ENCODE measurements at regions not wholly inside any gene's neighbourhood (a gene's known extent, or its start where the extent isn't known, plus 50 kb on each side); places are given as distances from the start of the nearest gene placed in this dataset.

DNA sequence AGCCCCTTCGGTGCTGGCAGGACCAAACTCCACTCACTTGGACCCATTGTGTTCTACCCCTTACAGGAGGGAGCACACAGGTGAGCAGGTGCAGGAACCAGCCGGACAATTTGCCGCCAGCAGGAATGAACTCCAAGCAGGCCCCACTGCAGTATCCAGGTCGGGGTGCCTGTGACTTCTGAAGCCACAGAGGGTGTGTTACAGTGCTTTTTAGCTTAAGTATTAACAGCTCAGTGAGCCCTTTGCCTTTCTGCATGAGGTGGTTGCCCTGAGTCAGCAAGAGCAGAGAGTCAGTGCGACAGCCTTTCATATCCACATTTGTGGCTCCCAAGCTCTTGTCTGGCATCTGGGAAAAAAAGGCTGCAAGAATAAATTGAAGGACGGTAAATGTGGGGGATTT lies 366.6 kb upstream of the LRRC4C start:
- Histone ChIP-seq H3K27ac (ENCODE audit: low read length) (no peak overlapping the region), H3K36me3 (ENCODE audit: control insufficient read depth, insufficient read depth, low read length) (no peaks in the 10 kb centered on the region), H3K9me3 (ENCODE audit: control insufficient read depth, insufficient read depth, low read length) (peaks cover 6% of the 10 kb centered on the region), H3K27me3 (ENCODE audit: control insufficient read depth, insufficient read depth, low read length) (no peaks in the 10 kb centered on the region), H3K4me3 (ENCODE audit: low read length) (no peak overlapping the region), H3K4me1 (ENCODE audit: control insufficient read depth, insufficient read depth, low read length) (no peaks in the 10 kb centered on the region)
- WGBS (ENCODE audit: insufficient coverage): 80% methylated on average over 6 of the region's 6 CpGs
- intact Hi-C loops (cut with micrococcal nuclease): no loop called here
- peaks cover 8% of the 10 kb centered on the region for H3K36me3 Mint-ChIP-seq
- TF ChIP-seq, protein P1, sequence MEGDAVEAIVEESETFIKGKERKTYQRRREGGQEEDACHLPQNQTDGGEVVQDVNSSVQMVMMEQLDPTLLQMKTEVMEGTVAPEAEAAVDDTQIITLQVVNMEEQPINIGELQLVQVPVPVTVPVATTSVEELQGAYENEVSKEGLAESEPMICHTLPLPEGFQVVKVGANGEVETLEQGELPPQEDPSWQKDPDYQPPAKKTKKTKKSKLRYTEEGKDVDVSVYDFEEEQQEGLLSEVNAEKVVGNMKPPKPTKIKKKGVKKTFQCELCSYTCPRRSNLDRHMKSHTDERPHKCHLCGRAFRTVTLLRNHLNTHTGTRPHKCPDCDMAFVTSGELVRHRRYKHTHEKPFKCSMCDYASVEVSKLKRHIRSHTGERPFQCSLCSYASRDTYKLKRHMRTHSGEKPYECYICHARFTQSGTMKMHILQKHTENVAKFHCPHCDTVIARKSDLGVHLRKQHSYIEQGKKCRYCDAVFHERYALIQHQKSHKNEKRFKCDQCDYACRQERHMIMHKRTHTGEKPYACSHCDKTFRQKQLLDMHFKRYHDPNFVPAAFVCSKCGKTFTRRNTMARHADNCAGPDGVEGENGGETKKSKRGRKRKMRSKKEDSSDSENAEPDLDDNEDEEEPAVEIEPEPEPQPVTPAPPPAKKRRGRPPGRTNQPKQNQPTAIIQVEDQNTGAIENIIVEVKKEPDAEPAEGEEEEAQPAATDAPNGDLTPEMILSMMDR (IDR thresholded peaks at IDR 0.05): no peak
- DNase-seq: no peak
- no peak for ATAC-seq
- no peaks in the 10 kb centered on the region for H3K4me1 Mint-ChIP-seq
- H3K9me3 Mint-ChIP-seq: peaks cover 18 to 21% of the 10 kb centered on the region in 2 donors
- H3K27ac Mint-ChIP-seq: no peak overlapping the region
- H3K27me3 Mint-ChIP-seq (ENCODE audit: low read depth in 2 of 2): no peaks in the 10 kb centered on the region
- H3K4me3 Mint-ChIP-seq: no peak overlapping the region

DNA sequence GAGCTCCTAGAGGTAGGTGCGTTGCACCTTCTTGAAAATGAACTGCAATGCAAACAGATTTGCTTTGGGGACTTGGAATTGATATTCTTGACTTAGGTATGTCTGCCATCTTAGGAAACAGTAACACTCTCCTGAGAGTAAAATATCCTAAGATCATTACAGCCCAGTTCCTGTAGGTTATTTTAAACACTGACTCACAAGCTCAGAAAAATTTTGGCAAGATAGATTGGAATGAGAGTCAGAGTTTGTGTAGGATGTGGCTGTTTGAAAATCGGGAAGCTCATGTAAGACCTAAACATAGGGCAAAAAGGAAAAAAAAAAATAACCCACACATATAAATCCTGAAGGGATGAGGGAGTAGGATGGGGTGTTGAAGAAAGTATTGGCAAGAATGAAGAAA lies 377.0 kb upstream of the LRRC4C start:
- intact Hi-C loops (cut with micrococcal nuclease): no loop called here
- TF ChIP-seq, protein P1 (IDR thresholded peaks at IDR 0.05): no peak

GRCh38 chr11:41842673-41843072 lies 383.2 kb upstream of the LRRC4C start:
- H3K9me3 ChIP-seq (ENCODE audit: control insufficient read depth, insufficient read depth, low read length): peaks cover 7% of the 10 kb centered on the region
- TF ChIP-seq, protein P1 (IDR thresholded peaks at IDR 0.05): no peak
- Mint-ChIP-seq H3K4me3 (no peak overlapping the region), H3K27ac (no peak overlapping the region), H3K4me1 (no peaks in the 10 kb centered on the region), H3K36me3 (no peaks in the 10 kb centered on the region), H3K9me3 (peaks cover 7 to 8% of the 10 kb centered on the region in 2 donors), H3K27me3 (ENCODE audit: low read depth in 2 of 2) (no peaks in the 10 kb centered on the region)
- 80% methylated on average over 8 of the region's 8 CpGs for WGBS (ENCODE audit: insufficient coverage)
- no peaks in the 10 kb centered on the region for H3K4me1 ChIP-seq (ENCODE audit: control insufficient read depth, insufficient read depth, low read length)
- H3K4me3 ChIP-seq (ENCODE audit: low read length): no peak overlapping the region
- no peak overlapping the region for H3K27ac ChIP-seq (ENCODE audit: low read length)
- intact Hi-C loops (cut with micrococcal nuclease): no loop called here
- no peak for DNase-seq
- no peak for ATAC-seq
- H3K36me3 ChIP-seq (ENCODE audit: control insufficient read depth, insufficient read depth, low read length): no peaks in the 10 kb centered on the region
- H3K27me3 ChIP-seq (ENCODE audit: control insufficient read depth, insufficient read depth, low read length): no peaks in the 10 kb centered on the region

More for the DNA sequence above, 377.0 kb upstream of the LRRC4C start:
- H3K36me3 Mint-ChIP-seq: peaks cover 14% of the 10 kb centered on the region
- H3K9me3 Mint-ChIP-seq: peaks cover 11 to 22% of the 10 kb centered on the region in 2 donors
- Histone ChIP-seq H3K27ac (ENCODE audit: low read length) (no peak overlapping the region), H3K27me3 (ENCODE audit: control insufficient read depth, insufficient read depth, low read length) (no peaks in the 10 kb centered on the region), H3K4me3 (ENCODE audit: low read length) (no peak overlapping the region), H3K4me1 (ENCODE audit: control insufficient read depth, insufficient read depth, low read length) (no peaks in the 10 kb centered on the region), H3K36me3 (ENCODE audit: control insufficient read depth, insufficient read depth, low read length) (no peaks in the 10 kb centered on the region), H3K9me3 (ENCODE audit: control insufficient read depth, insufficient read depth, low read length) (peaks cover 3% of the 10 kb centered on the region)
- H3K27ac Mint-ChIP-seq: no peak overlapping the region
- no peaks in the 10 kb centered on the region for H3K27me3 Mint-ChIP-seq (ENCODE audit: low read depth in 2 of 2)
- H3K4me3 Mint-ChIP-seq: no peak overlapping the region
- H3K4me1 Mint-ChIP-seq: no peaks in the 10 kb centered on the region
- ATAC-seq (no peak), DNase-seq (no peak)
- WGBS (ENCODE audit: insufficient coverage): 79% methylated on average over 1 of the region's 2 CpGs

- peaks cover 2% of the 10 kb centered on the region for H3K36me3 Mint-ChIP-seq
- TF ChIP-seq, protein P1 (IDR thresholded peaks at IDR 0.05): no peak
- WGBS (ENCODE audit: insufficient coverage): 69% methylated on average over 3 of the region's 3 CpGs
- ATAC-seq (no peak), DNase-seq (no peak)
- Histone ChIP-seq H3K36me3 (ENCODE audit: control insufficient read depth, insufficient read depth, low read length) (no peaks in the 10 kb centered on the region), H3K27ac (ENCODE audit: low read length) (no peak overlapping the region), H3K9me3 (ENCODE audit: control insufficient read depth, insufficient read depth, low read length) (peaks cover 15% of the 10 kb centered on the region), H3K4me1 (ENCODE audit: control insufficient read depth, insufficient read depth, low read length) (no peaks in the 10 kb centered on the region), H3K4me3 (ENCODE audit: low read length) (no peak overlapping the region), H3K27me3 (ENCODE audit: control insufficient read depth, insufficient read depth, low read length) (no peaks in the 10 kb centered on the region)
- peaks cover 7 to 12% of the 10 kb centered on the region in 2 donors for H3K9me3 Mint-ChIP-seq
- H3K27me3 Mint-ChIP-seq (ENCODE audit: low read depth in 2 of 2): no peaks in the 10 kb centered on the region
- H3K4me3 Mint-ChIP-seq: no peak overlapping the region
- H3K27ac Mint-ChIP-seq: no peak overlapping the region
- H3K4me1 Mint-ChIP-seq: no peaks in the 10 kb centered on the region
- intact Hi-C loops (cut with micrococcal nuclease): no loop called here
These were observed 385.6 kb upstream of the LRRC4C start for GRCh38 chr11:41845066-41845465.

Data from natural killer cell (primary cell).